Pancreas (tissue), 10 donors: ENCODE measurements at regions not wholly inside any gene's neighbourhood (a gene's known extent, or its start where the extent isn't known, plus 50 kb on each side); places are given as distances from the start of the nearest gene placed in this dataset.

Experiments used
- ATAC-seq, 4 donors: fragments of 200-7000 bp; cut with Tn5 transposase; one replicate each; pipeline versions ENCODE4 v1.8.0 to v1.9.1; 2020; ENCODE audit warnings: mild to moderate bottlenecking in 4 of 4, moderate library complexity in 4 of 4
- DNase-seq, 6 donors: peaks; one replicate each; pipeline ENCODE4 v3.0.0-alpha.2; 2020
- FAIRE-seq: peaks from 2 replicates; lab custom pipeline; 2012; peaks lifted over from hg19 to GRCh38; lab: Jason Lieb, UNC
- H3K27ac ChIP-seq, 4 donors: fragments of 200-600 bp; sonication (generic); 1 replicate in 3 of 4; 2 replicates in 1 of 4; pipeline versions ENCODE4 v1.5.0 to v1.8.0; 2020
- H3K27me3 ChIP-seq, 4 donors: fragments of 200-600 bp; one replicate each; pipeline ENCODE4 v1.8.0; 2021
- H3K36me3 ChIP-seq, 3 donors: fragments of 200-600 bp; sonication (generic) in 1 of 3; one replicate each; pipeline versions ENCODE4 v1.5.0 to v1.8.0; 2020 to 2021
- H3K4me1 ChIP-seq, 3 donors: fragments of 200-600 bp; one replicate each; pipeline ENCODE4 v1.8.0; 2021
- H3K4me3 ChIP-seq, 4 donors: fragments of 200-600 bp; sonication (generic) in 2 of 4; one replicate each; pipeline versions ENCODE4 v1.5.0 to v1.8.0; 2020 to 2021
- H3K9me3 ChIP-seq, 4 donors: fragments of 200-600 bp; one replicate each; pipeline ENCODE4 v1.8.0; 2021
- WGBS, 2 donors: extraction: QIAGEN DNeasy Blood & Tissue Kit; methylation state at CpG; one replicate each; pipeline ENCODE4 v1.1.7; 2013; 5-methylcytosine and 5-hydroxymethylcytosine counted together
- intact Hi-C, 3 donors: fragments of 100-400 bp; cut with DNase I; formaldehyde crosslinking; loops; one replicate each; pipeline versions ENCODE4 v1.11.1 to v1.14.2; 2022
- TF ChIP-seq, protein P1 (sequence below), 4 donors: fragments of 200-600 bp; sonication (generic) in 3 of 4; IDR thresholded peaks; one replicate each; pipeline versions ENCODE4 v1.5.0 to v1.8.0; 2021; ENCODE audit warnings: antibody characterized with exemption in 4 of 4
- donor health status: healthy with polysubstance abuse.
- donor health status: DM: no; HTN: no; CAD: no; lungs with moderate emphysema.
- donor health status: DM: no; HTN: no; CAD: no.
- donor health status: control.
- donor health status: control.
- donor health status: Bipolar disorder and iron deficiency.
- donor health status: DM: yes; HTN: yes; CAD: no.
- donor health status: DM: no; HTN: no; CAD: no.
- donor health status: DM: no; HTN: no; CAD: no.
- donor health status: DM: yes; HTN: yes; CAD: no.

DNA sequence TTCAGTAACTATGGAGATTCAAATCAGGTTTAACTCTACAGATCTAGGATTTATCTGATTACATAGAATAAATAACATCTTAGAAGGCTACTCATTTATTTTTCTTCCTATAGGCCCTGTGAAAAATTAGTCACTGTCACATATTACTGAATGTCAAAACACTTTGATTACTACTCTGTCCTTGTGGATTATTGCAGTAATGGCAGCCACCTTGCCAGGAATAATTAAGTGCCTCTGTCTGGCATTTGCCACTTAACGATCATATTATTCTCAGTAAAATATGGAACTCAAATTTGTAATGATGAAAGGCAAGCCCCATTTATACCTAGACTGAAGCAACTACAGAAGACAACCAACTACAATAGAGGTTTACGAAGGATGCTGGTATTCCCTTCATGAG is 596.3 kb upstream of the ARPP21 start:
- no peak overlapping the region for H3K4me3 ChIP-seq
- 91 to 93% methylated on average over 2 of the region's 2 CpGs for WGBS, 2 donors
- H3K27me3 ChIP-seq: no peaks in the 10 kb centered on the region
- ATAC-seq (no peak), FAIRE-seq (no peak), DNase-seq (no peak)
- no peaks in the 10 kb centered on the region for H3K36me3 ChIP-seq
- intact Hi-C loops: no loop called here
- TF ChIP-seq, protein P1, sequence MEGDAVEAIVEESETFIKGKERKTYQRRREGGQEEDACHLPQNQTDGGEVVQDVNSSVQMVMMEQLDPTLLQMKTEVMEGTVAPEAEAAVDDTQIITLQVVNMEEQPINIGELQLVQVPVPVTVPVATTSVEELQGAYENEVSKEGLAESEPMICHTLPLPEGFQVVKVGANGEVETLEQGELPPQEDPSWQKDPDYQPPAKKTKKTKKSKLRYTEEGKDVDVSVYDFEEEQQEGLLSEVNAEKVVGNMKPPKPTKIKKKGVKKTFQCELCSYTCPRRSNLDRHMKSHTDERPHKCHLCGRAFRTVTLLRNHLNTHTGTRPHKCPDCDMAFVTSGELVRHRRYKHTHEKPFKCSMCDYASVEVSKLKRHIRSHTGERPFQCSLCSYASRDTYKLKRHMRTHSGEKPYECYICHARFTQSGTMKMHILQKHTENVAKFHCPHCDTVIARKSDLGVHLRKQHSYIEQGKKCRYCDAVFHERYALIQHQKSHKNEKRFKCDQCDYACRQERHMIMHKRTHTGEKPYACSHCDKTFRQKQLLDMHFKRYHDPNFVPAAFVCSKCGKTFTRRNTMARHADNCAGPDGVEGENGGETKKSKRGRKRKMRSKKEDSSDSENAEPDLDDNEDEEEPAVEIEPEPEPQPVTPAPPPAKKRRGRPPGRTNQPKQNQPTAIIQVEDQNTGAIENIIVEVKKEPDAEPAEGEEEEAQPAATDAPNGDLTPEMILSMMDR (IDR thresholded peaks at IDR 0.05): no peak
- no peaks in the 10 kb centered on the region for H3K4me1 ChIP-seq
- H3K9me3 ChIP-seq: no peaks in the 10 kb centered on the region
- H3K27ac ChIP-seq: no peak overlapping the region

DNA sequence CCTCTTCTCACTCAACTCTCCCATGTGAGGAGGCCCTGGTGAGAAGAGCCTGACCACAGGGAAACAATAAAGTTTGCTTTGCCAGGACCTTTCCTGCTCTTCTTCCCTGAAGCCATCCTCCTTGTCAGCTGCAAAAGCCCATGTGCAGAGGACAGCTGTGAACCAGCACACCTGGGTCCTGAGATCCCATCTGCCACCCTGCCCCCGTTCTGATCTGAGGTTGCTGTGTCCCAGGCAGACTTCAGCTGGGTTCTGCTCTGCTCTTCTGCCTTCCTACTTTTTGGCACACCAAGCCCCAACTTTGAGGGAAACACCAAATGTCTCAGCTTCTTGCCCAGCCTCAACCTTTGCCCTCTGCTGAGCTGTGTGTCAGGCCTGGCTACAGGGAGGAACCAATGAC is 595.1 kb upstream of the ARPP21 start:
- TF ChIP-seq, protein P1 (IDR thresholded peaks at IDR 0.05): no peak
- intact Hi-C loops: no loop called here
- ATAC-seq (no peak), DNase-seq (no peak), FAIRE-seq (no peak)
- Histone ChIP-seq H3K9me3 (no peaks in the 10 kb centered on the region), H3K27me3 (no peaks in the 10 kb centered on the region), H3K4me1 (no peaks in the 10 kb centered on the region), H3K27ac (no peak overlapping the region), H3K4me3 (no peak overlapping the region), H3K36me3 (no peaks in the 10 kb centered on the region)
- WGBS, 2 donors: 84 to 86% methylated on average over 1 of the region's 1 CpG

DNA sequence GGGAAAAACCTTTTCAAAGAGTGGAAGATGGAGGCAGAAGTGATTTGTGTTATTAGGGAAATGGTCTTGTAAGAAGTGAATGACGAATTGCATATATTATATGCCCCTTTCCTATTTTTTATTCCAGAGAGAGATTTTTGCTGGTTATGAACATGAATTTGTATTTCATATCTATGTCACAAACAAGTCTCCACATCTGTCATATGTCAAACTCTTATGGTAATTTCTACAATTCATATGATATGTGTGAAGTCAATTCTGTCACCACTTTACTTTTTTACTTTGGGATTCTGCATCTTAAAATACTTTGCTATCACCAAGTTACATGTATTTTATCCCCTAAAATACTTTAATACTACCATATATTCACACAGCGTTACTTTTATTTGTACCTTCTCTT is 594.2 kb upstream of the ARPP21 start:
- WGBS, 2 donors: 95 to 98% methylated on average over 2 of the region's 2 CpGs
- H3K4me1 ChIP-seq: no peaks in the 10 kb centered on the region
- H3K9me3 ChIP-seq: no peaks in the 10 kb centered on the region
- no peak overlapping the region for H3K4me3 ChIP-seq
- intact Hi-C loops: no loop called here
- FAIRE-seq (no peak), DNase-seq (no peak), ATAC-seq (no peak)
- no peak overlapping the region for H3K27ac ChIP-seq
- no peaks in the 10 kb centered on the region for H3K27me3 ChIP-seq
- H3K36me3 ChIP-seq: no peaks in the 10 kb centered on the region
- TF ChIP-seq, protein P1 (IDR thresholded peaks at IDR 0.05): no peak

DNA sequence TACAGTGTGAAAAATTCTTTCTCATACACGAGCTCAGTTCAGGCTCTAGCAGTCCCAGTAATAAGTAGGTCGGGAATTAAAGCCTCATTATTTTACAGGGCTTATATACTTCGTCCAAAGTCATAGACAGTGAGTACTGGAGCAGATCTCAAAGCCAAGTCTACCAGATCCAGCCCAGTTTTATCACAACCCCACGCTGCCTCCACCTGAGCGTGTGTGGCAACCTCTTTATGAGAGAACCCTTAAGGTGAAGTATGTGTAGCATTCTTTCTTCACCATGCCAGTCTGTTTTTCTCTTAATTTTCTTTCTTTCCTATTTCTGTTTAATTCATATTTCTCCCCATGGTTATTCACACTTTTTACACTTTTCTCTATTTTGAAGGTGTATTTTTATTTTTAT is 574.6 kb upstream of the ARPP21 start:
- H3K9me3 ChIP-seq: no peaks in the 10 kb centered on the region
- WGBS, 2 donors: 61 to 73% methylated on average over 5 of the region's 5 CpGs
- FAIRE-seq: no peak
- intact Hi-C loops: no loop called here
- H3K27me3 ChIP-seq: no peaks in the 10 kb centered on the region
- no peak overlapping the region for H3K27ac ChIP-seq
- no peaks in the 10 kb centered on the region for H3K36me3 ChIP-seq
- TF ChIP-seq, protein P1 (IDR thresholded peaks at IDR 0.05): no peak
- no peaks in the 10 kb centered on the region for H3K4me1 ChIP-seq
- no peak for DNase-seq
- H3K4me3 ChIP-seq: no peak overlapping the region
- no peak for ATAC-seq

DNA sequence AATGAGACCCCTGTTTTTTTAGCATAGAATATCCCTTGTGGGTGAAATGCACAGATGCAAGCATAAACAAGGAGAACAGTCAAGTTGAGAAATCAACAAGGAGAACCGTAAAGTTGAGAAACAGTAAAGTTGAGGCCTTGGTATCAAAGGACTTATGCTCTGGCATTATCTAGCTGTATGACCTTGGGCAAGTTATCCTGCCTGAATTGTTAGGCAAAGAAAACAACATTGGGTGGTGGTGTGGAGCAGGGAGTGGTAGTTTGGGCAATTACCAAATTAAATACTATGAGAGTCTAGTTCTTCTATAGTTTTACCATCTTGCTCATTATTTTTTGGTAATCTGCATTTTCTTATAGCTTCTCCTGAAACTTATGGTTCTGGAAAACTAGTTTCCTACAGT is 573.4 kb upstream of the ARPP21 start:
- no peak overlapping the region for H3K27ac ChIP-seq
- intact Hi-C loops: no loop called here
- DNase-seq (no peak), ATAC-seq (no peak), FAIRE-seq (no peak)
- H3K4me1 ChIP-seq: no peaks in the 10 kb centered on the region
- no peak overlapping the region for H3K4me3 ChIP-seq
- TF ChIP-seq, protein P1 (IDR thresholded peaks at IDR 0.05): no peak
- no peaks in the 10 kb centered on the region for H3K9me3 ChIP-seq
- 22 to 28% methylated on average over 1 of the region's 1 CpG for WGBS, 2 donors
- H3K36me3 ChIP-seq: no peaks in the 10 kb centered on the region
- no peaks in the 10 kb centered on the region for H3K27me3 ChIP-seq
